Heart right ventricle (tissue), 16 donors: ENCODE measurements at regions not wholly inside any gene's neighbourhood (a gene's known extent, or its start where the extent isn't known, plus 50 kb on each side); places are given as distances from the start of the nearest gene placed in this dataset.

Source experiments
- ATAC-seq, 8 donors: fragments of 200-7000 bp; cut with Tn5 transposase; one replicate each; pipeline ENCODE4 v1.9.1; 2020; ENCODE audit warnings: mild to moderate bottlenecking in 8 of 8, moderate library complexity in 8 of 8, moderate number of reproducible peaks in 1 of 8
- DNase-seq, 2 donors: peaks; one replicate each; pipeline ENCODE4 v3.0.0-alpha.2; 2020
- H3K27ac ChIP-seq, 10 donors: fragments of 200-600 bp; sonication (generic) in 2 of 10; one replicate each; pipeline versions ENCODE4 v1.5.0 to v1.8.0; 2020 to 2022; ENCODE audit warnings: mild to moderate bottlenecking in 3 of 10
- H3K27me3 ChIP-seq, 7 donors: fragments of 200-600 bp; one replicate each; pipeline ENCODE4 v1.8.0; 2021 to 2022; ENCODE audit warnings: mild to moderate bottlenecking in 2 of 7
- H3K36me3 ChIP-seq, 9 donors: fragments of 200-600 bp; sonication (generic) in 1 of 9; one replicate each; pipeline versions ENCODE4 v1.5.0 to v1.8.0; 2020 to 2022; ENCODE audit warnings: mild to moderate bottlenecking in 2 of 9
- H3K4me1 ChIP-seq, 9 donors: fragments of 200-600 bp; sonication (generic) in 1 of 9; one replicate each; pipeline versions ENCODE4 v1.5.0 to v1.8.0; 2020 to 2022; ENCODE audit warnings: mild to moderate bottlenecking in 4 of 9
- H3K4me3 ChIP-seq, 10 donors: fragments of 200-600 bp; sonication (generic) in 2 of 10; one replicate each; pipeline versions ENCODE4 v1.5.0 to v1.8.0; 2020 to 2022; ENCODE audit warnings: mild to moderate bottlenecking in 7 of 10, moderate library complexity in 2 of 10
- H3K9me3 ChIP-seq, 11 donors: fragments of 200-600 bp in 10 of 11; sonication (generic) in 2 of 11; one replicate each; pipeline versions ENCODE4 v1.5.0 to v1.8.0; 2013 to 2022; ENCODE audit warnings: mild to moderate bottlenecking in 2 of 11, control low read depth in 1 of 11, moderate library complexity in 1 of 11
- whole genome bisulfite sequencing, 2 donors: extraction: QIAGEN DNeasy Blood & Tissue Kit; methylation state at CpG; one replicate each; pipeline ENCODE4 v1.1.7; 2013; ENCODE audit warnings: inconsistent platforms in 1 of 2; 5-methylcytosine and 5-hydroxymethylcytosine counted together
- intact Hi-C, 10 donors: fragments of 100-400 bp; cut with DNase I; formaldehyde crosslinking; loops; one replicate each; pipeline versions ENCODE4 v1.11.1 to v1.14.2; 2022
- TF ChIP-seq, protein P1 (sequence below), 9 donors: fragments of 200-600 bp; sonication (generic) in 2 of 9; IDR thresholded peaks; one replicate each; pipeline versions ENCODE4 v1.5.0 to v1.8.0; 2021 to 2022; ENCODE audit warnings: antibody characterized with exemption in 9 of 9, mild to moderate bottlenecking in 5 of 9, moderate library complexity in 1 of 9
- donor health status: Arrhythmogenic right ventricular cardiomyopathy.
- donor health status: ischemic (EF 13 %, LVEDD 7.1; RV severe dilation, severe dysfunction).
- donor health status: healthy with polysubstance abuse.
- donor health status: DM: no; HTN: yes; CAD: no.
- donor health status: DM: no; HTN: no; CAD: no.
- donor health status: ischemic (EF 25% LVEDD 6.9; RV normal size, moderate dysfunction).
- donor health status: ischemic (EF 25% LVEDD 5.7; RV mildly dilated, moderate dysfunction).
- donor health status: healthy.
- donor health status: DM: yes; HTN: yes; CAD: no.
- donor health status: Ischemic cardiomyopathy.
- donor health status: ischemic (EF 35%, LVEDD 5.7; RV mildly dilated, moderate dysfunction).
- donor health status: nonischemic (EF 11% LVEDD 7.7; RV severe dilation, severe dysfunction).
- donor health status: DM: yes; HTN: yes; CAD: no.
- donor health status: PGD.
- donor health status: ischemic (EF 29% LVEDD 5.4; RV normal size, mild dysfunction).
- donor health status: nonischemic (EF 23%, LVEDD 6.1; RV moderate dilation, normal function).

DNA sequence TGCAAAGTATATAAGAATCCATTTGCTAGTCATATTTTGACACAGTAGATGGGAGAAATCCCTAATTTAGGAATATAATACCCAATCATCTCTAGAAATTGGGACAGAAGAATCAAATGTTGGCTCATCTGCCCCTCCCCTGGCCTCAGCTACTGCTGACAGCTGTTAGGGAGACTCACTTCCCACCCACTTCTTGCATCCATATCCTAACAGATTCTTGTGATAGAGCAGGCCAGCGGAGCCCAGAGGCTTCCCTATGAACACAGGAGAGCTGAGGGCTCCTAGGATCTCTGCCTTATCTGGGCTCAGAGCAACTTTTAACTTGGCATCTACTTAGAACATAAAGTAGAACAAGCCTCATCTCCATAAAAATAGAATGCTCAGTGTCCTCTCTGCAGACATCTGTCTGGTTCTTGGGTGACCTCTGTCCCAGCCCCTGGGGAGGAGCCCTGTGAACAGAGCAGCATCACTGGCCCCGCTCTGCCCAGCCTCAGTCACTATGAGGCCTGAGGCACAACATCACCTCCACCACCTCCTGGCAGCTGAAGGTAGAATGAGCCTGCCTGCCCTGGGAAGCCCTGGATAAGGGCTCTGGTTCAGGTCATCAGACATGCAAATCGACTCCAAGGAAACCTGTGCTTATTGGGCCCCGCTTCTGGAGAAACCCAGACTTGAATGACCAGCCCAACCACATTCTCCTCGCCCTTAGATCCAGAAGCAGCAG lies 229.7 kb downstream of the ANKRD36B start:
- no peak for ATAC-seq
- Histone ChIP-seq H3K27ac (no peak overlapping the region), H3K36me3 (no peaks in the 10 kb centered on the region), H3K4me3 (no peak overlapping the region), H3K9me3 (peaks cover 0 to 9% (median 0%) of the 10 kb centered on the region in 11 donors), H3K4me1 (no peaks in the 10 kb centered on the region), H3K27me3 (peaks cover 0 to 17% (median 11%) of the 10 kb centered on the region in 7 donors)
- TF ChIP-seq, protein P1, sequence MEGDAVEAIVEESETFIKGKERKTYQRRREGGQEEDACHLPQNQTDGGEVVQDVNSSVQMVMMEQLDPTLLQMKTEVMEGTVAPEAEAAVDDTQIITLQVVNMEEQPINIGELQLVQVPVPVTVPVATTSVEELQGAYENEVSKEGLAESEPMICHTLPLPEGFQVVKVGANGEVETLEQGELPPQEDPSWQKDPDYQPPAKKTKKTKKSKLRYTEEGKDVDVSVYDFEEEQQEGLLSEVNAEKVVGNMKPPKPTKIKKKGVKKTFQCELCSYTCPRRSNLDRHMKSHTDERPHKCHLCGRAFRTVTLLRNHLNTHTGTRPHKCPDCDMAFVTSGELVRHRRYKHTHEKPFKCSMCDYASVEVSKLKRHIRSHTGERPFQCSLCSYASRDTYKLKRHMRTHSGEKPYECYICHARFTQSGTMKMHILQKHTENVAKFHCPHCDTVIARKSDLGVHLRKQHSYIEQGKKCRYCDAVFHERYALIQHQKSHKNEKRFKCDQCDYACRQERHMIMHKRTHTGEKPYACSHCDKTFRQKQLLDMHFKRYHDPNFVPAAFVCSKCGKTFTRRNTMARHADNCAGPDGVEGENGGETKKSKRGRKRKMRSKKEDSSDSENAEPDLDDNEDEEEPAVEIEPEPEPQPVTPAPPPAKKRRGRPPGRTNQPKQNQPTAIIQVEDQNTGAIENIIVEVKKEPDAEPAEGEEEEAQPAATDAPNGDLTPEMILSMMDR (IDR thresholded peaks at IDR 0.05) = no peak
- DNase-seq = no peak
- intact Hi-C loops = no loop called here
- 78 to 86% methylated on average over 5 of the region's 5 CpGs for WGBS, 2 donors

DNA sequence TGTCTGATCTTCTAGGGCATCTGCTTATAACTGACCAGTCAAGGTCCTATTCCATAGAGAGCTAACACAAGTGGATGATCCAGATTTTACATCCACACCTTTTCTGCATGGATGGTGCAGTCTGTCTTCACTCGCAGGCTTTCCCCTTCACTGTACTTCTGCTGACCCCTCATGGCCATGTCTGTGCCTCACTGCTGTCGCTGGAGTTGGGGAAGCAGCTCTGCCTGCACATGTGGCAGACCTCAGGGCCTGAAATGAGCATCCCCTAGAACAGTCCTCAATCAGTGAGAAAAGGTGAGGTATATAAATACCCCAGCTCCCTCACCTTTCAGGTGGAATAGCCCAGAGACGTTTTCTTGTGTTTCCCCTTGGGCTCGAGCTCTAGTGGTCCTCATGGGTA lies 233.8 kb downstream of the ANKRD36B start:
- Histone ChIP-seq H3K27ac (no peak overlapping the region), H3K27me3 (peaks cover 0 to 34% (median 25%) of the 10 kb centered on the region in 7 donors), H3K9me3 (peaks cover 0 to 9% (median 0%) of the 10 kb centered on the region in 11 donors), H3K4me3 (no peak overlapping the region), H3K36me3 (no peaks in the 10 kb centered on the region), H3K4me1 (no peaks in the 10 kb centered on the region)
- 67% methylated on average over 4 of the region's 4 CpGs for WGBS, 2 donors
- intact Hi-C loops = no loop called here
- DNase-seq (no peak), ATAC-seq (no peak)
- TF ChIP-seq, protein P1 (IDR thresholded peaks at IDR 0.05) = no peak

DNA sequence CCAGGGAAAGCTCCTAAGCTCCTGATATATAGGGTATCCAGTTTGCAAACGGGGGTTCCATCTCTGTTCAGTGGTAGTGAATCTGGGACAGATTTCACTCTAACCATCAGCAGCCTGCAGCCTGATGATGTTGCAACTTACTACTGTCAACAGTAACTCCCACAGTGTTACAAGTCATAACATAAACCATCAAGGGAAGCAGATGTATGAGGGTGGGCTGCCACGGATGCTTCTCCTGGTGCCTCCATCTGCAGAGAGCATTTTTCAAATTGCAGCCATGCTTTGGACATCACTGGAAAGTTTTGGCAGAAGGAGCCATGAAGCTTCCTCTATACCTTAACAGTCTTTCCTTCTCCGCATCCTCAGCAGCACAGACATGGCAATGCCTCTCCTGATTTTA lies 234.5 kb downstream of the ANKRD36B start:
- TF ChIP-seq, protein P1 (IDR thresholded peaks at IDR 0.05) = no peak
- ATAC-seq (no peak), DNase-seq (no peak)
- Histone ChIP-seq H3K36me3 (no peaks in the 10 kb centered on the region), H3K9me3 (peaks cover 0 to 9% (median 0%) of the 10 kb centered on the region in 11 donors), H3K27me3 (peaks cover 0 to 34% (median 25%) of the 10 kb centered on the region in 7 donors), H3K27ac (no peak overlapping the region), H3K4me3 (no peak overlapping the region), H3K4me1 (no peaks in the 10 kb centered on the region)
- intact Hi-C loops = no loop called here
- WGBS, 2 donors = 57 to 62% methylated on average over 3 of the region's 3 CpGs

DNA sequence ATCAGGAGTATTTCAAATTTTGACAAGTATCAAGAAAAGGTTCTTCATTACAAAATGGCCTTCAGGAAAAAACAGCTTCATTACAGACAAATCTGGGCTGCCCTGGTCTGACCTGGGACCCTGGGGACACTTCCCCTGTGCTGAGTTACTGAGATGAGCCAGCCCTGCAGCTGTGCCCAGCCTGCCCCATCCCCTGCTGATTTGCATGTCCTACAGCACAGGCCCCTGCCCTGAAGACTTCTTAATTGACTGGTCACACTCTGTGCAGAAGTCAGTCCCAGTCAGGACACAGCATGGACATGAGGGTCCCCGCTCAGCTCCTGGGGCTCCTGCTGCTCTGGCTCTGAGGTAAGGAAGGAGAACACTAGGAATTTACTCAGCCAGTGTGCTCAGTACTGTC lies 235.1 kb downstream of the ANKRD36B start:
- no peak for DNase-seq
- WGBS, 2 donors = 81 to 95% methylated on average over 1 of the region's 1 CpG
- no peaks in the 10 kb centered on the region for H3K4me1 ChIP-seq
- intact Hi-C loops = no loop called here
- TF ChIP-seq, protein P1 (IDR thresholded peaks at IDR 0.05) = no peak
- H3K36me3 ChIP-seq = no peaks in the 10 kb centered on the region
- peaks cover 0 to 32% (median 24%) of the 10 kb centered on the region in 7 donors for H3K27me3 ChIP-seq
- no peak overlapping the region for H3K27ac ChIP-seq
- H3K9me3 ChIP-seq = peaks cover 0 to 9% (median 0%) of the 10 kb centered on the region in 11 donors
- ATAC-seq = no peak
- no peak overlapping the region for H3K4me3 ChIP-seq
